ENCODE measurements at regions not wholly inside any gene's neighbourhood (a gene's known extent, or its start where the extent isn't known, plus 50 kb on each side); places are given as distances from the start of the nearest gene placed in this dataset.

DNA sequence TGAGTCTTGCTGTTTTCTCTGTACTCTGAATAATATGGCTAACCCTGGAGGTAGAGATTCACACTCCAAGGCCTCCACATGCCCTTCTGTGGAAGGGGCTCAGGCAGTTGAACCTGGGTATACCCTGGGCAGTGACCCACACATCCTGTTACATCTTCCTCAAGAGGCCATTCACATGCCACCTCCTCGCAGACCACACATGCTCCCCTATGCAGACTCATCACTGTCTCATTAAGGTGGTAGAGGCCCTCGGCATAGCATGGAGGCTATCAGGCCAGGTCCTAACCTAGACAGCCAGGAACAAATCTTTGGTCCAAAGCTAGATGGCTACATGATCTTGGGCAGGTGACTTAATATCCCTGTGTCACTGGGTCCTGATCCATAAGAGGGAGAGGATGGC lies 363.9 kb upstream of the ZNF507 start:
- DNase-seq (ENCODE audit: low spot score): no peak

DNA sequence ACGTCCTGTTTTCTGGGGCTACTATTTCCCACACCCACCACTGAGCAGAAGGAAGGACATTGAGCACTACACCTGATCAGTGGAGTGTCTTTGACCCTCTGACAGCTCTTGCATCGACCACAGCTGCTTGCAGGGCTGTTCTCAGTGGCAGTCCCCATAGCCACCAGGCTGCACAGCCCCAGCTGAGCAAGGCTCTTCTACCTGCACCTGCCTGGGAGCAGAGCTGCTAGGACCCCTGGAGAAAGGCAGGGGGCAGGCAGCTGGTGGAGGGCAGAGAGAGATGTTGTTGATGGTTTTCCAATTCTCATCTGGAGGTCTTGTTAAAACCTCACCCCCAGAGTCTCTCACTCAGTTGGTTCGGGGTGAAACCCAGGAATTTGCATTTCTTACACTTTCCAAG lies 361.8 kb upstream of the ZNF507 start:
- DNase-seq (ENCODE audit: low spot score): no peak

DNA sequence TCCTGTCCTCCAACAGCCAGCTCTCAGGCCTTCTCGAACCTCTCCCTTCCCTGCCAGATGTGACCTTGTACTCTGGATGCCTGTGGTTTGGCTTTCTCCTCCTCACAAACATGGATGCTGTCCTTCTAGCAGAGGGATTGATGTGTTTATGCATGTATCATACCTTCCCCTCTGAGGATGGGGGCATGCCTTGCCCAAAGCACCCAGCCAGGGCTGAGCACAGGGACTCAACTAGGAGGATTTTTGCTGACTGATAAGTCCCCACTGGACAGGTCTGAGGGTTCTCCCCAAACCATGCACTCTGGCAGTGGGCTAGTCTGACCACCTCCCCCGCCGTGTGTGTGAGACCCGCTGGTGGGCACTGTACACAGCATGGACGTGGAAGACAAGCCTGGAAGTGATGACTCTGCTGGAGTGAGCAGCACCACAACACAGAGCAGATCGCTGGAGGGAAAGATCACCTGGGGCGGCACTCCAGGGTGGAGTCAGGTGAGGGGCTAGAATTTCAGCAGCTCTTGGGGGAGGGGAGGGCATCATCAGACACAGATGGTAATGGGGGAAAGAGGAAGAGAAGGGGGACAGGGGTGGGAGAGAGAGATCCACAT lies 360.3 kb upstream of the ZNF507 start:
- DNase-seq (ENCODE audit: low spot score): no peak

- no peak for DNase-seq (ENCODE audit: low spot score)
Observed at GRCh38 chr19:31986951-31987350, 358.5 kb upstream of the ZNF507 start.

DNA sequence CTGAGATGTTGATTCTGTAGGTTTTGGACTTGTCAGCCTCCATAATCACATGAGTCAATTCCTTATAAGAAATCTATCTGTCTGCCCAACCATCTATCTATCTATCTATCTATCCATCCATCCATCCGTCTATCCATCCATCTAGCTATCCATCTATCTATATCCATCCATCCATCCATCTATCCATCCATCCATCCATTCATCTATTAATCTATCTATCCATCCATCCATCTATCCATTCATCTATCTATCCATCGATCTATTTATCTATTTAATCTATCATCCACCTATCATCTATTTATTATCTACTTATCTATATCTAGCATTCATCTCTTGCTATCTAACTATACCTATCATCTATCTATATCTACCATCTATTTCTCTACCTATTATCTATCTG lies 357.2 kb upstream of the ZNF507 start:
- DNase-seq (ENCODE audit: low spot score): no peak

- no peak for DNase-seq (ENCODE audit: low spot score)
Observed at GRCh38 chr19:31991984-31992655, 353.3 kb upstream of the ZNF507 start.

GRCh38 chr19:31992750-31993149 lies 352.7 kb upstream of the ZNF507 start:
- DNase-seq (ENCODE audit: low spot score): no peak

- no peak for DNase-seq (ENCODE audit: low spot score)
Observed at GRCh38 chr19:31995546-31995945, 349.9 kb upstream of the ZNF507 start.

- no peak for DNase-seq (ENCODE audit: low spot score)
Observed at GRCh38 chr19:32010071-32010470, 335.3 kb upstream of the ZNF507 start.

GRCh38 chr19:32012206-32012605 lies 333.2 kb upstream of the ZNF507 start:
- DNase-seq (ENCODE audit: low spot score): no peak

DNA sequence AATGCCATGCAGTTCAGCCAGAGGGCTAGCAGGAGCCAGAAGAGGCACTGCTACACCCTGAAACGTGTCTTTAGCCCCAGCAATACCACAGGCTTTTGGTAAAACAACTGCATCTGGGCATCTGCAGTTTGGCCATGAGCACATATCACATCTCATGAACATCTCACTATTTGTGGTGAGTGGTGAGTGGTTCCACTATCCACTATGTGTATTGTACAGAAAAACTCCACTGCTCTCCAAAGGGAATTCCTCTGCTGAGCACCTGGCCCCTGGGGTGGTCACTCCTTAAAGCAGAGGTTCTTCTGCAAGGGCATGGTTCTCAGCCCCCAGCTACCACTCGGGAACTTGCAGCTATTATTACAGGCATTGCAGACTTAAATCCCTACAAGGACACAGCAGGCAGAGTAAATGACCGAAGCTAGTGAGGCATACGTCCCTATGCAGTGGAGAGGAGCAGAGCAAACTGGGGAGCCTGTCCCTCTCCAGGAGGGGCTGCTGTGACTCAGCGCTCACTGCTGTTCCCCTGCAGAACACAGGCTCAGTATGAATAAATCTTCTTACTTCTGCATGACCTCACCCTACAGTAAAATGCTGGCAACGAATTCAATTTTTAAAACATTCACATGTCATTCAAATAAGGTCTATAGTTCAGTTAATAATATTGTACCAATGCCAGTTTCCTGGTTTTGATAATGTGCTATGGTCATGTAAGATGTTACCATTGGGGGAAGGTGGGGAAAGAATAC lies 332.4 kb upstream of the ZNF507 start:
- DNase-seq (ENCODE audit: low spot score): no peak

DNA sequence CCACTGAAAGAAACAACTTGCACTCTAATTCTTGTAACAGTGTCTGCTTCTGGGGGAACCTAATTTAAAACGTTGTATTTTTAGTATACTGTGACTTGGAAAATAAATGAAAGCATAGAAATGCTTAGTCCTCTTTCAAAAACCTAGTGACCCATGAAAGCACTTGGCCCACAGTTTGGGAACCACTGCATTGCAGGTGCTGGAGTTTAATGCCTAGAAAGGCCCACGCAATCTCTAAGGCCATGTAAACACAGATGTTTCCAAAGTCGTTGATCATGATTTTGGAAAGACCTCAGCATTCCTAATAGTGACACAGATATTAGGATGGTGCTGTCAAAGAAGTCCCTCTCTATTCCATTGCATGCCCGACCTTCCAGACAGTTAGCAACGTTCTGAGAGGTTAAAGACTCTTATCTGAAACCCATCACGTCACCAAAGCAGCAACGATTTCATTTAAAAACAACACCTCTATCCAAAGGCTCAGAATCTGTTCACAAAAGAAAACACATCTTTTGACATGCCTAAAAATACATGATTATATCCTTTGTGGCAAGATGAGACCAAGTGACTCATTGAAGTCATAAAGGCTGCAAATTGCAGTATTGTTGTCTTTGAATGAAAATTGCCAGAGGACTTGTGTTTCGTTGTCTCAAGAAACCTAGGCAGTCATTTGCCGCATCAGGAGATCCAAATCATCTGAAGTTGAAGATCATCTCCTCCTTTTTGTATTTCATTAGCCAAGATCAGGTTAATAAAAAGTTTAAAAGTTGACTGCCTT lies 328.0 kb upstream of the ZNF507 start:
- no peak for DNase-seq (ENCODE audit: low spot score)

- no peak for DNase-seq (ENCODE audit: low spot score)
Observed at GRCh38 chr19:32018014-32018413, 327.4 kb upstream of the ZNF507 start.

DNA sequence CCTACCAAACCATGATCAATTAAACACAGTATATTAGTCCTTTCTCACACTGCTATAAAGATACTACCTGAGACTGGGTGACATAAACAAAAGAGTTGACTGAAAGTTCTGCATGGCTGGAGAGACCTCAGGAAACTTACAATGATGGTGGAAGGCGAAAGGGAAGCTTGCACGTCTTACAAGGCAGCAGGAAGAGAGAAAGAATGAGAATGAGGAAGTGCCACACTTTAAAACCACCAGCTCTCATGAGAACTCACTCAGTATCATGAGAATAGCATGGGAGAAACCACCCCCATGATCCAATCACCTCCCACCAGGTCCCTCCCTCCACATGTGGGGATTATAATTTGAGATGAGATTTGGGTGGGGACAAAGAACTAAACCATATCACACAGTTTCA lies 324.9 kb upstream of the ZNF507 start:
- DNase-seq (ENCODE audit: low spot score): no peak

DNA sequence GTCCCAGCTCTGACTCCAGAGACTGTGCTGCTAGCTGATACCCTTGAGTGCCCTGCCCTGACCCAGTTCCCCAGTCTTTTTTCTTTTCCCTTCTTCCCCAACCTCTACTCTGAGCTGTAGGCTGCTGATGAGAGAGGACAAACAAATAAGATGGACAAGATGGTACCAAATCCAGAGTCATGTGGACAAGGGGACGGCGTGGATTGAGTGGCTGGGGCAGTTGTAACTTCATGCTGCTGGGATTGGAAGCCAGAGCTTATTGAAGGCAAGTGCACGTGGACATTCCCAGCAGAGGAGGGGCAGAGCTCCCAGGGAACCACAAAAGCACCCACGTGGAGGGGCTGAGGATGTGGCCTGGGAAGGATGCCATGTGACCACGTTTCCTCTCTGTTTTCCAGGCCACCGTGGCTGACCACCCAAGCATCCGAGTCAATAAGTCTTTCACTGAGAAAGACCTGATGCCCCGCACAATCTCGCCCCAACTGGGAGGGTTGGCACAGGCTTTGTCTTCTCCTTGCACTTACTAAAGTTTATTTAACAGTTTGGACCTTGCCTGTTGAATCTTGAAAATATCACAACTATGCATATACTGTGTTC lies 323.3 kb upstream of the ZNF507 start:
- DNase-seq (ENCODE audit: low spot score): no peak

DNA sequence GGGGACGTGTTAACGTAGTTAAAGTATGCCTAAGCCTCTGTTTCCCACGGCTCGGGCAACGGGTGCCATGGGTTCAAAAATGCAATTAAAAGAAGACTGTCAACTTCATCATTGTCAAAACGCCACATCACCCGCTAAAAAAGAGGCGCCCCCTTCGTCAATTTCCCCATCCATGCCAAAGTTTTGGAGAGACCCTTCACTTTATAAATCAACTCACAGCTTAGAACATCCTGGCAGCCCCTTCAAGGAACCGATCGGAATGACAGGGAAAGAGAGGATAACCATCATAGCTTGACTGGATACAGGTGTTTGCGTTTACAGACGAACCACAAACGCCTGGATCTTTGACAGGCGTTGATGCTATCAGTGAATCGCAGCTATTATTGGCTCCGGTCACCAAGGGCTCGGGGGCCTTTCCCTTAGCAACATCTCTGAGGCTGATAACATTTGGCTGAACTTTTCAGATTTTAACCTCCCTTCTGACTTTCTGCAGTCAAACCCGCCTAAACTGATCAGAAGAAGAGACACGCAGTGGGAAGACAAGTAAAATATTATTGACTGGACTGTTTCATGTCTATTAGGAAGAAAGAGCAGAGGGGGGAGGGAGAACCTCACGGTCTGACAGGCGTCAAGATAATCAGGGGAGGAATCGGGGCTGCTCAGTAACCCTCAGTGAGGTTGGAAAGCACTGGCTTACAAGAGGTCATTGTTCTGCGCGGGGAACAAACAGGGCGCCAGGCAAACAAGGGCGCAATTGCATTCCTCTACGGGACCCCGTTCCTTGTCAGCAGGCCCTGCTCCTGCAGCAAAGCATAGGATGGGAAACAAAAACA lies 322.5 kb upstream of the ZNF507 start:
- no peak for DNase-seq (ENCODE audit: low spot score)

GRCh38 chr19:32023564-32023832 lies 321.9 kb upstream of the ZNF507 start:
- no peak for DNase-seq (ENCODE audit: low spot score)

GRCh38 chr19:32029235-32029634 lies 316.2 kb upstream of the ZNF507 start:
- DNase-seq (ENCODE audit: low spot score): no peak

DNA sequence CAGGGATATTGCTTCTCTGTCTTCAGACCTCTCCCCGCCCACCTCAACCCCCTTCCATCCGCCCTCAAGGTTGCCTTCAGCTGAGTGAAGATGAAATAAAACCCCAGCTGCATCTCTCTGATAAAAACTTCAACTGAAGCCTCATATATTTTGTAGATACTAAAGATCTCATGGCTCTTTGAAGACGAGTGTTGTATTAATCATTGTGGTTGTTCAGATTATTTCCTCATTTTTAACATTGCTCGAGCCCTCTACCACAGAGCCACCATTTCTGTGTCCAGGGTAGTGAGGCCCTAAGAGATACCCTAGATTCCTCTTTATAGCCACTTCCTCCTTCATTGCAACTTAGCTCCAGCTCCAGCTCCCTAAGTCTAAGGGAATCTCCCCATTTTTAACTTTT lies 312.8 kb upstream of the ZNF507 start:
- no peak for DNase-seq (ENCODE audit: low spot score)

GRCh38 chr19:32035626-32036025 lies 309.8 kb upstream of the ZNF507 start:
- DNase-seq (ENCODE audit: low spot score): no peak
